ENCODE measurements at regions not wholly inside any gene's neighbourhood (a gene's known extent, or its start where the extent isn't known, plus 50 kb on each side); places are given as distances from the start of the nearest gene placed in this dataset.

- Histone ChIP-seq H2AFZ (ENCODE audit: low read depth, low read length) (no peak overlapping the region), H3K27me3 (ENCODE audit: insufficient read depth, low read length) (no peaks in the 10 kb centered on the region), H3K4me1 (ENCODE audit: insufficient read depth, low read length) (no peaks in the 10 kb centered on the region), H3K36me3 (ENCODE audit: insufficient read depth, low read length) (no peaks in the 10 kb centered on the region), H3K4me3 (ENCODE audit: low read length) (no peak overlapping the region), H3K9me3 (ENCODE audit: low read length) (no peaks in the 10 kb centered on the region)
These were observed 238.4 kb upstream of the MYO3A start for GRCh38 chr10:25695586-25695985.

DNA sequence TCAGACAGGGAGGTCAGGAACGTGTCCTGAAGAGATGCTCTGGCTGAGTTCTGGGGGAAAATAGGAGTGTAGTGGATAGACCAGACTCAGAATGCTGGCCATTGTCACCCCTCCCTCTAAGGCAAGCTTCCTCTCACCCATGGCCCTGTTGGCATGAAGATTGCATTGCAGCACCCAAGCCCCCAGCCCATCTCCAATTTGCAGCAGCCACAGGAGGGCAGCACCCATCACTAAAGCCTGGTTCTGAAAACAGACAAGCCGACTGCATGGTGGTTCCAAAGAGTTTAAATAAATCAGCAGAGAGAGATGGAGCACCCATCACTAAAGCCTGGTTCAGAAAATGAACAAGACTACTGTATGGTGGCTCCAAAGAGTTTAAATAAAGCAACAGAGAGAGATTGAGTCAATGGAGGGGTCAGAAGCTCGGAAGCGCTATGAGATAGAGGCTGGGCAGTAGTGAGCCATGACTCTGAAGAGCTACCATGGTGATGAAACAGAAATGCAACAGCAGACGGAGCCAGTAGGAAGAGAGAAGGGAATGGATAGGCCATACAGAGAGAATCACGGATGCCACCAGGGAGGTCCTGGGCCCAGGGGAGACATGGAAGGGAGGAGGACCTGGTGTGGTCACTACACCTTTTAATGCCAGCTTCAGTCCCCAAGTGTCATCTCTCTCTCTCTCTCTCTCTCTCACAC lies 237.9 kb upstream of the MYO3A start:
- Histone ChIP-seq H3K27me3 (ENCODE audit: insufficient read depth, low read length) (no peaks in the 10 kb centered on the region), H2AFZ (ENCODE audit: low read depth, low read length) (no peak overlapping the region), H3K36me3 (ENCODE audit: insufficient read depth, low read length) (no peaks in the 10 kb centered on the region), H3K4me3 (ENCODE audit: low read length) (no peak overlapping the region), H3K9me3 (ENCODE audit: low read length) (no peaks in the 10 kb centered on the region), H3K4me1 (ENCODE audit: insufficient read depth, low read length) (peaks cover 2% of the 10 kb centered on the region)

GRCh38 chr10:25697412-25697811 lies 236.6 kb upstream of the MYO3A start:
- Histone ChIP-seq H3K4me3 (ENCODE audit: low read length) (no peak overlapping the region), H3K4me1 (ENCODE audit: insufficient read depth, low read length) (peaks cover 13% of the 10 kb centered on the region), H3K9me3 (ENCODE audit: low read length) (no peaks in the 10 kb centered on the region), H3K36me3 (ENCODE audit: insufficient read depth, low read length) (no peaks in the 10 kb centered on the region), H3K27me3 (ENCODE audit: insufficient read depth, low read length) (no peaks in the 10 kb centered on the region), H2AFZ (ENCODE audit: low read depth, low read length) (no peak overlapping the region)

DNA sequence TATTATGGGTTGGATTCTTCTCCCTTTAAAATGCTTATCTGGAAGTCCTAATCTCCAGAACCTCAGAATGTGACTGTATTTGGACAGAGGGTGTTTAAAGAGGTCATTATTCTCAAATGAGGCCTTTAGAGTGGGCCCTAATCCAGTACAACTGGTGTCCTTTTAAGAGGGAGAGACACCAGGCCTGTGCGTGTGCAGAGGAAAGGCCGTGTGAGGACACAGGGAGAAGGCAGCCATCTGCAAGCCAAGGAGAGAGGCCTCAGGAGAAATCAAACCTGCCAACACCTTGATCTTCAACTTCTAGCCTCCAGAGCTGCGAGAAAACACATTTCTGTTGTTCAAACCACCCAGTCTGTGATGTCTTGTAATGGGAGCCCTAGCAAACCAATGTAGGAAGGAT lies 235.4 kb upstream of the MYO3A start:
- Histone ChIP-seq H3K4me3 (ENCODE audit: low read length) (no peak overlapping the region), H3K27me3 (ENCODE audit: insufficient read depth, low read length) (no peaks in the 10 kb centered on the region), H3K36me3 (ENCODE audit: insufficient read depth, low read length) (no peaks in the 10 kb centered on the region), H3K9me3 (ENCODE audit: low read length) (no peaks in the 10 kb centered on the region), H3K4me1 (ENCODE audit: insufficient read depth, low read length) (peaks cover 13% of the 10 kb centered on the region), H2AFZ (ENCODE audit: low read depth, low read length) (no peak overlapping the region)

DNA sequence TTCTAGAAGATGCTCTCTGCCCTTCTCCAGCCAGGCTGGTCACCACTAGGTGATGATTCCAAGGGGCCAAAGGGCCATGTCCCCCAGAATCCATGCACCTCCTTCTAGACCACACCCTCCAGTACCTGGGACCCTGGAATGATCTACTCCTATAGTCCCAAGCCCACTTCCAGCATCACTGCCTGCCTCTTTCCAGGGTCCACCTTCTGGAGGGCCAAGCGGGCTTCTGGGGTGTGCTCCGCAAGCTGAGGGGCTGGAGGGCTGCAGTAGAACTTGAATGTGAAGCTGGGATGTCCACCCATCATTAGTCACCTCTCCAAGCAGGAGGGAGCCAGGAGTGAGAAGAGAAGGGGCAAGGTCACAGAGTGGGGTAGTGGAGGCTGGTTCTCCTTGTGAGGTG lies 234.4 kb upstream of the MYO3A start:
- Histone ChIP-seq H3K4me1 (ENCODE audit: insufficient read depth, low read length) (peaks cover 13% of the 10 kb centered on the region), H3K27me3 (ENCODE audit: insufficient read depth, low read length) (no peaks in the 10 kb centered on the region), H3K9me3 (ENCODE audit: low read length) (no peaks in the 10 kb centered on the region), H3K36me3 (ENCODE audit: insufficient read depth, low read length) (no peaks in the 10 kb centered on the region), H3K4me3 (ENCODE audit: low read length) (no peak overlapping the region), H2AFZ (ENCODE audit: low read depth, low read length) (no peak overlapping the region)

GRCh38 chr10:25701652-25702051 lies 232.4 kb upstream of the MYO3A start:
- H3K4me3 ChIP-seq (ENCODE audit: low read length) = no peak overlapping the region
- H3K36me3 ChIP-seq (ENCODE audit: insufficient read depth, low read length) = no peaks in the 10 kb centered on the region
- peaks cover 13% of the 10 kb centered on the region for H3K4me1 ChIP-seq (ENCODE audit: insufficient read depth, low read length)
- H2AFZ ChIP-seq (ENCODE audit: low read depth, low read length) = no peak overlapping the region
- H3K27me3 ChIP-seq (ENCODE audit: insufficient read depth, low read length) = no peaks in the 10 kb centered on the region
- H3K9me3 ChIP-seq (ENCODE audit: low read length) = no peaks in the 10 kb centered on the region

GRCh38 chr10:25704622-25705021 lies 229.4 kb upstream of the MYO3A start:
- Histone ChIP-seq H3K36me3 (ENCODE audit: insufficient read depth, low read length) (no peaks in the 10 kb centered on the region), H2AFZ (ENCODE audit: low read depth, low read length) (no peak overlapping the region), H3K4me1 (ENCODE audit: insufficient read depth, low read length) (peaks cover 13% of the 10 kb centered on the region), H3K27me3 (ENCODE audit: insufficient read depth, low read length) (no peaks in the 10 kb centered on the region), H3K9me3 (ENCODE audit: low read length) (no peaks in the 10 kb centered on the region), H3K4me3 (ENCODE audit: low read length) (no peak overlapping the region)

- no peaks in the 10 kb centered on the region for H3K27me3 ChIP-seq (ENCODE audit: insufficient read depth, low read length)
- H3K36me3 ChIP-seq (ENCODE audit: insufficient read depth, low read length) = no peaks in the 10 kb centered on the region
- H3K4me3 ChIP-seq (ENCODE audit: low read length) = no peak overlapping the region
- no peaks in the 10 kb centered on the region for H3K4me1 ChIP-seq (ENCODE audit: insufficient read depth, low read length)
- no peak overlapping the region for H2AFZ ChIP-seq (ENCODE audit: low read depth, low read length)
- no peaks in the 10 kb centered on the region for H3K9me3 ChIP-seq (ENCODE audit: low read length)
These were observed 226.5 kb upstream of the MYO3A start for GRCh38 chr10:25707572-25707971.

DNA sequence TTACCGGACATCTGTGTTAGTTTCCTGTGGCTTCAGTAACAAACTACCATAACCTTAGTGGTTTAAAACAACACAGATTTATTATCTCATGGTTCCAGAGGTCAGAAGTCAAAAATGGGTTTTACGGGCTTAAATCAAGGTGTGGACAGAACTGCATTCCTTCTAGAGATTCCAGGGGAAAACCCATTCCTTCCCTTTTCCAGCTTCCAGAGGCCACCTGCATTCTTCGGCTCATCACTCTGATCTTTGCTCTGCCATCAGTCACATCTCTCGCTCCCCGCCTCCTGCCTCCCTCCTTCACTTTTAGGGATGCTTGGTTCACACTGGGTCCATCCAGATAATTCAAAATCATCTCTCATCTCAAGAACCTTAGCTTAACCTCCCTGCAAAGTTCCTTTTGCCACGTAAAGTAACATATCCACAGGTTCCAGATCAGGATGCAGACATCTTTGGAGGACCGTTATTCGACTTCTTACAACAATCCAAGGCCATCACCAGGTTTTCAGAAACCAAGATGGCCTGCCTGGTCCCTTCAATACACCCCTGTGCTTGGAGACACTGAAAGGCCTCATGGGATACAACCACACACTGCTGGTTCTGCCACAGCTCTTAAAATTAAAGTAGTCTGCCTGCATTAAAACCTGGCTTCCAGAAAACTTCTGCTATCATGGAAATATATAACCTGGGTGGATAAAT lies 225.9 kb upstream of the MYO3A start:
- Histone ChIP-seq H3K9me3 (ENCODE audit: low read length) (no peaks in the 10 kb centered on the region), H3K4me1 (ENCODE audit: insufficient read depth, low read length) (no peaks in the 10 kb centered on the region)

GRCh38 chr10:25713894-25714240 lies 220.2 kb upstream of the MYO3A start:
- Histone ChIP-seq H3K36me3 (ENCODE audit: insufficient read depth, low read length) (no peaks in the 10 kb centered on the region), H3K9me3 (ENCODE audit: low read length) (no peaks in the 10 kb centered on the region), H2AFZ (ENCODE audit: low read depth, low read length) (no peak overlapping the region), H3K27me3 (ENCODE audit: insufficient read depth, low read length) (no peaks in the 10 kb centered on the region), H3K4me3 (ENCODE audit: low read length) (no peak overlapping the region), H3K4me1 (ENCODE audit: insufficient read depth, low read length) (no peaks in the 10 kb centered on the region)

More for the DNA sequence above, 225.9 kb upstream of the MYO3A start:
- H3K27me3 ChIP-seq (ENCODE audit: insufficient read depth, low read length) = no peaks in the 10 kb centered on the region
- no peak overlapping the region for H3K4me3 ChIP-seq (ENCODE audit: low read length)
- H2AFZ ChIP-seq (ENCODE audit: low read depth, low read length) = no peak overlapping the region
- no peaks in the 10 kb centered on the region for H3K36me3 ChIP-seq (ENCODE audit: insufficient read depth, low read length)

DNA sequence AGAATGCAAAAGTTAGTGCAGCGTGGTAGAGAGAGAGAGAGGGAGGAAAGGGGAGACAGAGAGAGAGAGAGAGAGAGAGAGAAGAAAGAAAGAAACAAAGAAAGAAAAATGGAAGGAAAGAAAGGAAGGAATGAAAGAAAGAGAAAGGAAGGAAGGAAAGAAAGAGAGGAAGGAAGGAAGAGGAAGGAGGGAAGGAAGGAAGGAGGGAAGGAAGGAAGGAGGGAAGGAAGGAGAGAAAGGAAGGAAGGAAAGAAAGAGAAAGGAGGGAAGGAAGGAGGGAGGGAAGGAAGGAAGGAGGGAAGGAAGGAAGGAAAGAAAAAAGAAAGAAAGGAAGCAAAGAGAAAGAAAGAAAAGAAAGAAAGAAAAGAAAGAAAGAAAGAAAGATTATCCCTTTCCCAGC lies 209.8 kb upstream of the MYO3A start:
- Histone ChIP-seq H3K9me3 (ENCODE audit: low read length) (no peaks in the 10 kb centered on the region), H3K4me1 (ENCODE audit: insufficient read depth, low read length) (no peaks in the 10 kb centered on the region), H3K4me3 (ENCODE audit: low read length) (no peak overlapping the region), H3K27me3 (ENCODE audit: insufficient read depth, low read length) (no peaks in the 10 kb centered on the region), H2AFZ (ENCODE audit: low read depth, low read length) (no peak overlapping the region), H3K36me3 (ENCODE audit: insufficient read depth, low read length) (no peaks in the 10 kb centered on the region)

DNA sequence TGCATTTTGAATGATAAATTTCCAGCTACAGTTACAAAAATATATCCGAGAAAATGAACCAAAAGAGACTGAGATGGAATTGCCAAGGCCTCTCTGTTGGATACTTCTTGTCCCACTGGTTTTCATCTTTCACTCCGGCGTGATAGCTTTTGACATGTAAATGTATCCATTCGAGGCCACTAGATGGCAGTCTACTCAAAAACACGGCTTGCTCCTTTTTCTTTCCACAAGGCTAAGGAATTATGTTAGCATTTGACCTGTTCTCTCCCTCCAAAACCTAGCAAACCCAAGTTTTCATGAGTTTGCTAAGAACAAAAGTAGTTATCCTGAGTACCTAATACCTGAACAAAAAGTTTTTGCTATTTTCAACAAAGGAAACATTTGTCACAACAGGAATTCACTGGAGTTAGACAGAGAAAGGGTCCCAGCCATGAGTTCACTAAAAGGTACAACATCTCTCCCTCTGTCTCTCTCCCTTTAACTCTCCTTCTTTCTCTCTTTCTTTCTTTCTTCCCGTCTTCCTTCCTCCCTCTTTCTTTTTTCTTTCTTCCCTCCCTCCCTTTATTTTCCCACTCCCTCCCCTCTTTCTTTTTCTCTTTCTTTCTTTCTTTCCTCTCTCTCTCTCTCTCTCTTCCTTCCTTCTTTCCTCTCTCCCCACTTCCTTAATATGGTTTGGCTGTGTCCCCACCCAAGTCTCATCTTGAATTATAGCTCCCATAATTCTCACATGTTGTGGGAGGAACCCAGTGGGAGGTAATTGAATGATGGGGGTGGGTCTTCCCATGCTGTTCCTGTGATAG lies 207.9 kb upstream of the MYO3A start:
- H3K9me3 ChIP-seq (ENCODE audit: low read length) = no peaks in the 10 kb centered on the region
- H3K4me1 ChIP-seq (ENCODE audit: insufficient read depth, low read length) = no peaks in the 10 kb centered on the region
- H3K27me3 ChIP-seq (ENCODE audit: insufficient read depth, low read length) = no peaks in the 10 kb centered on the region
- H3K36me3 ChIP-seq (ENCODE audit: insufficient read depth, low read length) = no peaks in the 10 kb centered on the region
- H2AFZ ChIP-seq (ENCODE audit: low read depth, low read length) = no peak overlapping the region
- H3K4me3 ChIP-seq (ENCODE audit: low read length) = no peak overlapping the region

DNA sequence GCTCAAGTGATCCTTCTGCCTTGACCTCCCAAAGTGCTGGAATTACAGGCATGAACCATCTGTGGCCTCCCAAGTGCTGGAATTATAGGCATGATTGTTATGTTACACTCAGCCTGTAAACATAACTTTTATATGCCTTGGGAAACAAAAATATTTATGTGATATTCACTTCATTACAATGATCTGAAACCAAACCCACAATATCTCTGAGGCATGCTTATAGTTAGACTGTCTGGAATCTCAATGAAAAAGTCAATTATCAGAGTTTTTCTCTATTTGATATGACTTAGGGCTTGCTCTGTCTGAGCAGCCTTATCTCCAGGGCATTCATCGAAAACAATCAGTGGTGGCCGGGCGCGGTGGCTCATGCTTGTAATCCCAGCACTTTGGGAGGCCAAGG lies 195.3 kb upstream of the MYO3A start:
- Histone ChIP-seq H3K36me3 (ENCODE audit: insufficient read depth, low read length) (no peaks in the 10 kb centered on the region), H3K4me1 (ENCODE audit: insufficient read depth, low read length) (no peaks in the 10 kb centered on the region), H2AFZ (ENCODE audit: low read depth, low read length) (no peak overlapping the region), H3K27me3 (ENCODE audit: insufficient read depth, low read length) (no peaks in the 10 kb centered on the region), H3K4me3 (ENCODE audit: low read length) (no peak overlapping the region), H3K9me3 (ENCODE audit: low read length) (no peaks in the 10 kb centered on the region)
